ENCODE measurements at regions not wholly inside any gene's neighbourhood (a gene's known extent, or its start where the extent isn't known, plus 50 kb on each side); places are given as distances from the start of the nearest gene placed in this dataset.

GRCh38 chr2:192544371-192544955 is 349.7 kb upstream of the TMEFF2 start:
- TF ChIP-seq CTCF (IDR thresholded peaks at IDR 0.05), result no peak
- TF ChIP-seq POLR2A (IDR thresholded peaks at IDR 0.05), result no peak

Data from stomach (tissue), 4 donors.